ENCODE measurements at regions not wholly inside any gene's neighbourhood (a gene's known extent, or its start where the extent isn't known, plus 50 kb on each side); places are given as distances from the start of the nearest gene placed in this dataset.

GRCh38 chr11:96641261-96641660, 251.4 kb downstream of the JRKL start:
- no peak for TF ChIP-seq CTCF (IDR thresholded peaks at IDR 0.05)
- TF ChIP-seq POLR2A (IDR thresholded peaks at IDR 0.05) = no peak

Data from breast epithelium (tissue), 3 donors.